Activated naive CD8-positive, alpha-beta T cell treated with anti-CD3 and anti-CD28 coated beads, Interleukin-2, amount 10 ng/mL, durations not matched to agents 7 days and 5 days (primary cell): ENCODE measurements at regions not wholly inside any gene's neighbourhood (a gene's known extent, or its start where the extent isn't known, plus 50 kb on each side); places are given as distances from the start of the nearest gene placed in this dataset.

Experiments
- ATAC-seq: fragments of 150-1000 bp; cut with Tn5 transposase; one replicate; pipeline ENCODE4 v1.10.0; 2021; ENCODE audit warnings: low read depth, moderate library complexity
- POLR2A ChIA-PET: fragments of 350-600 bp; sonication (Branson Sonifier 250); formaldehyde crosslinking; loops from one replicate; lab custom pipeline; 2021; ENCODE audit warnings: antibody characterized with exemption; lab: Charles Lee
- DNase-seq: peaks from one replicate; pipeline ENCODE4 v3.0.0; 2021
- H3K27ac Mint-ChIP-seq: one replicate; pipeline ENCODE4 v1.8.0; 2022; ENCODE audit warnings: mild to moderate bottlenecking, mixed read lengths
- H3K27me3 Mint-ChIP-seq: one replicate; pipeline ENCODE4 v1.8.0; 2022; ENCODE audit warnings: mild to moderate bottlenecking, moderate library complexity, mixed read lengths
- H3K36me3 Mint-ChIP-seq: one replicate; pipeline ENCODE4 v1.8.0; 2021; ENCODE audit warnings: mild to moderate bottlenecking, mixed read lengths
- H3K4me1 Mint-ChIP-seq: one replicate; pipeline ENCODE4 v1.8.0; 2021; ENCODE audit warnings: mixed read lengths
- H3K4me3 Mint-ChIP-seq: one replicate; pipeline ENCODE4 v1.8.0; 2022; ENCODE audit warnings: mild to moderate bottlenecking, moderate library complexity, mixed read lengths
- H3K9me3 Mint-ChIP-seq: one replicate; pipeline ENCODE4 v1.8.0; 2021; ENCODE audit warnings: mixed read lengths

- ATAC-seq, result no peak
- Mint-ChIP-seq H3K27ac (no peak overlapping the region), H3K27me3 (no peaks in the 10 kb centered on the region), H3K9me3 (no peaks in the 10 kb centered on the region), H3K4me1 (peaks cover 2% of the 10 kb centered on the region), H3K4me3 (no peak overlapping the region), H3K36me3 (no peaks in the 10 kb centered on the region)
- POLR2A ChIA-PET, result interaction anchor here (0.6 kb wide), 1 partner anchor 360 kb away, joined by 3 read pairs; no protein-coding TSS in a partner anchor
- DNase-seq, result no peak
Observed at GRCh38 chr3:188085584-188086560, 68.1 kb upstream of the LPP start.

GRCh38 chr3:188088948-188089685 is 64.8 kb upstream of the LPP start:
- no peaks in the 10 kb centered on the region for H3K27me3 Mint-ChIP-seq
- no peak overlapping the region for H3K27ac Mint-ChIP-seq
- peaks cover 2% of the 10 kb centered on the region for H3K4me1 Mint-ChIP-seq
- ATAC-seq (no peak), DNase-seq (no peak)
- no peak overlapping the region for H3K4me3 Mint-ChIP-seq
- peaks cover 3% of the 10 kb centered on the region for H3K9me3 Mint-ChIP-seq
- peaks cover 6% of the 10 kb centered on the region for H3K36me3 Mint-ChIP-seq
- POLR2A ChIA-PET, result no interaction called here

- ATAC-seq (no peak), DNase-seq (no peak)
- POLR2A ChIA-PET, result interaction anchor here (0.6 to 0.7 kb wide), 2 partner anchors 62 to 279 kb away, joined by 3 to 5 read pairs; no protein-coding TSS in a partner anchor
- no peaks in the 10 kb centered on the region for H3K27me3 Mint-ChIP-seq
- peaks cover 3% of the 10 kb centered on the region for H3K9me3 Mint-ChIP-seq
- no peak overlapping the region for H3K27ac Mint-ChIP-seq
- H3K4me3 Mint-ChIP-seq, result no peak overlapping the region
- peaks cover 6% of the 10 kb centered on the region for H3K36me3 Mint-ChIP-seq
- peaks cover 2% of the 10 kb centered on the region for H3K4me1 Mint-ChIP-seq
Observed at GRCh38 chr3:188090620-188091309, 63.2 kb upstream of the LPP start.

GRCh38 chr3:188091746-188092145 is 62.2 kb upstream of the LPP start:
- H3K27ac Mint-ChIP-seq, result peak overlapping the region; percentile 2
- peaks cover 3% of the 10 kb centered on the region for H3K9me3 Mint-ChIP-seq
- DNase-seq (no peak), ATAC-seq (no peak)
- peaks cover 6% of the 10 kb centered on the region for H3K36me3 Mint-ChIP-seq
- POLR2A ChIA-PET, result no interaction called here
- H3K27me3 Mint-ChIP-seq, result no peaks in the 10 kb centered on the region
- H3K4me3 Mint-ChIP-seq, result no peak overlapping the region
- H3K4me1 Mint-ChIP-seq, result peaks cover 2% of the 10 kb centered on the region

- Mint-ChIP-seq H3K4me1 (peaks cover 2% of the 10 kb centered on the region), H3K36me3 (peaks cover 6% of the 10 kb centered on the region), H3K9me3 (peaks cover 3% of the 10 kb centered on the region), H3K4me3 (no peak overlapping the region), H3K27ac (no peak overlapping the region), H3K27me3 (no peaks in the 10 kb centered on the region)
- no peak for ATAC-seq
- no peak for DNase-seq
- POLR2A ChIA-PET, result no interaction called here
Observed at GRCh38 chr3:188092648-188093047, 61.3 kb upstream of the LPP start.

GRCh38 chr3:188095431-188095830 is 58.5 kb upstream of the LPP start:
- peaks cover 2% of the 10 kb centered on the region for H3K4me1 Mint-ChIP-seq
- DNase-seq (no peak), ATAC-seq (no peak)
- POLR2A ChIA-PET, result no interaction called here
- H3K36me3 Mint-ChIP-seq, result peaks cover 14% of the 10 kb centered on the region
- no peak overlapping the region for H3K27ac Mint-ChIP-seq
- no peak overlapping the region for H3K4me3 Mint-ChIP-seq
- H3K27me3 Mint-ChIP-seq, result no peaks in the 10 kb centered on the region
- peaks cover 13% of the 10 kb centered on the region for H3K9me3 Mint-ChIP-seq

GRCh38 chr3:188097791-188098190 is 56.2 kb upstream of the LPP start:
- Mint-ChIP-seq H3K4me3 (no peak overlapping the region), H3K27me3 (no peaks in the 10 kb centered on the region), H3K4me1 (peaks cover 2% of the 10 kb centered on the region), H3K36me3 (peaks cover 8% of the 10 kb centered on the region), H3K27ac (no peak overlapping the region), H3K9me3 (peaks cover 17% of the 10 kb centered on the region)
- ATAC-seq (no peak), DNase-seq (no peak)
- POLR2A ChIA-PET, result no interaction called here

GRCh38 chr3:188099907-188100306 is 54.0 kb upstream of the LPP start:
- H3K4me1 Mint-ChIP-seq, result peaks cover 2% of the 10 kb centered on the region

GRCh38 chr3:188102861-188103547 is 51.0 kb upstream of the LPP start:
- Mint-ChIP-seq H3K36me3 (peaks cover 8% of the 10 kb centered on the region), H3K9me3 (peaks cover 19% of the 10 kb centered on the region)
- no peak for ATAC-seq

More at GRCh38 chr3:188099907-188100306, 54.0 kb upstream of the LPP start:
- ATAC-seq (no peak), DNase-seq (no peak)
- H3K36me3 Mint-ChIP-seq, result peaks cover 8% of the 10 kb centered on the region
- H3K9me3 Mint-ChIP-seq, result peaks cover 17% of the 10 kb centered on the region
- no peak overlapping the region for H3K4me3 Mint-ChIP-seq
- H3K27ac Mint-ChIP-seq, result no peak overlapping the region
- H3K27me3 Mint-ChIP-seq, result peaks cover 1% of the 10 kb centered on the region
- POLR2A ChIA-PET, result no interaction called here

GRCh38 chr3:188104050-188104449 is 49.9 kb upstream of the LPP start:
- Mint-ChIP-seq H3K4me3 (no peak overlapping the region), H3K4me1 (peaks cover 9% of the 10 kb centered on the region), H3K36me3 (peaks cover 6% of the 10 kb centered on the region), H3K9me3 (peaks cover 17% of the 10 kb centered on the region), H3K27ac (no peak overlapping the region), H3K27me3 (peaks cover 6% of the 10 kb centered on the region)
- ATAC-seq, result no peak
- no peak for DNase-seq
- POLR2A ChIA-PET, result no interaction called here

More at GRCh38 chr3:188102861-188103547, 51.0 kb upstream of the LPP start:
- Mint-ChIP-seq H3K27ac (no peak overlapping the region), H3K4me3 (no peak overlapping the region), H3K27me3 (peaks cover 6% of the 10 kb centered on the region), H3K4me1 (peaks cover 4% of the 10 kb centered on the region)
- POLR2A ChIA-PET, result no interaction called here
- DNase-seq, result no peak
